ENCODE measurements at regions not wholly inside any gene's neighbourhood (a gene's known extent, or its start where the extent isn't known, plus 50 kb on each side); places are given as distances from the start of the nearest gene placed in this dataset.
"Not testable (repeated sequence)": the region's sequence is repeated elsewhere in the genome, so short reads cannot be mapped to it uniquely, and the experiment has no call there.

GRCh38 chr11:98036810-98037209, 983.9 kb upstream of the CNTN5 start:
- FAIRE-seq (no peak), DNase-seq (ENCODE audit: insufficient read length, low spot score) (no peak)
- no peak for TF ChIP-seq POLR2A (IDR thresholded peaks at IDR 0.05; ENCODE audit: low read depth, low read length)

GRCh38 chr11:98040061-98040808, 980.5 kb upstream of the CNTN5 start:
- TF ChIP-seq POLR2A (IDR thresholded peaks at IDR 0.05; ENCODE audit: low read depth, low read length): no peak
- DNase-seq (ENCODE audit: insufficient read length, low spot score): no peak
- no peak for FAIRE-seq

GRCh38 chr11:98047647-98048046, 973.1 kb upstream of the CNTN5 start:
- DNase-seq (ENCODE audit: insufficient read length, low spot score) (no peak), FAIRE-seq (no peak)

GRCh38 chr11:98053851-98054250, 966.9 kb upstream of the CNTN5 start:
- DNase-seq (ENCODE audit: insufficient read length, low spot score): no peak
- no peak for FAIRE-seq
- no peak for TF ChIP-seq POLR2A (IDR thresholded peaks at IDR 0.05; ENCODE audit: low read depth, low read length)

More at GRCh38 chr11:98047647-98048046, 973.1 kb upstream of the CNTN5 start:
- no peak for TF ChIP-seq POLR2A (IDR thresholded peaks at IDR 0.05; ENCODE audit: low read depth, low read length)

GRCh38 chr11:98056945-98057344, 963.8 kb upstream of the CNTN5 start:
- TF ChIP-seq POLR2A (IDR thresholded peaks at IDR 0.05; ENCODE audit: low read depth, low read length): no peak
- FAIRE-seq (no peak), DNase-seq (ENCODE audit: insufficient read length, low spot score) (no peak)

GRCh38 chr11:98059488-98059887, 961.3 kb upstream of the CNTN5 start:
- DNase-seq (ENCODE audit: insufficient read length, low spot score) (no peak), FAIRE-seq (no peak)
- TF ChIP-seq POLR2A (IDR thresholded peaks at IDR 0.05; ENCODE audit: low read depth, low read length): no peak

- FAIRE-seq (no peak), DNase-seq (ENCODE audit: insufficient read length, low spot score) (no peak)
- TF ChIP-seq POLR2A (IDR thresholded peaks at IDR 0.05; ENCODE audit: low read depth, low read length): no peak
Measured at GRCh38 chr11:98060759-98061158, 960.0 kb upstream of the CNTN5 start.

GRCh38 chr11:98061858-98062257, 958.9 kb upstream of the CNTN5 start:
- no peak for FAIRE-seq

GRCh38 chr11:98062714-98063113, 958.0 kb upstream of the CNTN5 start:
- DNase-seq (ENCODE audit: insufficient read length, low spot score) (no peak), FAIRE-seq (no peak)
- no peak for TF ChIP-seq POLR2A (IDR thresholded peaks at IDR 0.05; ENCODE audit: low read depth, low read length)

More at GRCh38 chr11:98061858-98062257, 958.9 kb upstream of the CNTN5 start:
- no peak for TF ChIP-seq POLR2A (IDR thresholded peaks at IDR 0.05; ENCODE audit: low read depth, low read length)
- no peak for DNase-seq (ENCODE audit: insufficient read length, low spot score)

- TF ChIP-seq POLR2A (IDR thresholded peaks at IDR 0.05; ENCODE audit: low read depth, low read length): no peak
- FAIRE-seq: no peak
- no peak for DNase-seq (ENCODE audit: insufficient read length, low spot score)
Measured at GRCh38 chr11:98068251-98068650, 952.5 kb upstream of the CNTN5 start.

- FAIRE-seq; DNase-seq (ENCODE audit: insufficient read length, low spot score): not testable (repeated sequence)
Measured at GRCh38 chr11:98069147-98069546, 951.6 kb upstream of the CNTN5 start.

GRCh38 chr11:98069861-98070260, 950.9 kb upstream of the CNTN5 start:
- FAIRE-seq (no peak), DNase-seq (ENCODE audit: insufficient read length, low spot score) (no peak)
- TF ChIP-seq POLR2A (IDR thresholded peaks at IDR 0.05; ENCODE audit: low read depth, low read length): no peak

- DNase-seq (ENCODE audit: insufficient read length, low spot score): no peak
- FAIRE-seq: no peak
- TF ChIP-seq POLR2A (IDR thresholded peaks at IDR 0.05; ENCODE audit: low read depth, low read length): no peak
Measured at GRCh38 chr11:98090861-98091505, 929.8 kb upstream of the CNTN5 start.

GRCh38 chr11:98099371-98099770, 921.4 kb upstream of the CNTN5 start:
- no peak for TF ChIP-seq POLR2A (IDR thresholded peaks at IDR 0.05; ENCODE audit: low read depth, low read length)
- no peak for DNase-seq (ENCODE audit: insufficient read length, low spot score)
- FAIRE-seq: no peak

GRCh38 chr11:98100689-98101088, 920.1 kb upstream of the CNTN5 start:
- no peak for DNase-seq (ENCODE audit: insufficient read length, low spot score)
- no peak for TF ChIP-seq POLR2A (IDR thresholded peaks at IDR 0.05; ENCODE audit: low read depth, low read length)
- no peak for FAIRE-seq
